Upper lobe of left lung (tissue), 4 donors: ENCODE measurements at regions not wholly inside any gene's neighbourhood (a gene's known extent, or its start where the extent isn't known, plus 50 kb on each side); places are given as distances from the start of the nearest gene placed in this dataset.

ENCODE experiments used
- EP300 ChIP-seq, 4 donors: sonication (generic); formaldehyde crosslinking; IDR thresholded peaks; one replicate each; pipeline ENCODE4 v1.5.1; 2017; ENCODE audit warnings: antibody characterized with exemption in 4 of 4, control low read depth in 2 of 4
- POLR2A ChIP-seq, 4 donors: fragments of 450-650 bp; IDR thresholded peaks; one replicate each; pipeline ENCODE4 v1.5.1; 2016 to 2017; ENCODE audit warnings: antibody characterized with exemption in 4 of 4, mild to moderate bottlenecking in 2 of 4
- POLR2AphosphoS5 ChIP-seq, 2 donors: sonication (generic); formaldehyde crosslinking; IDR thresholded peaks; one replicate each; pipeline ENCODE4 v1.5.1; 2017; ENCODE audit warnings: antibody characterized with exemption in 2 of 2

- TF ChIP-seq POLR2A (IDR thresholded peaks at IDR 0.05) = no peak
- no peak for TF ChIP-seq EP300 (IDR thresholded peaks at IDR 0.05)
- no peak for TF ChIP-seq POLR2AphosphoS5 (IDR thresholded peaks at IDR 0.05)
Observed at GRCh38 chr15:77832874-77833273, 200.2 kb upstream of the LINGO1 start.
